Keratinocyte (primary cell): ENCODE measurements at regions not wholly inside any gene's neighbourhood (a gene's known extent, or its start where the extent isn't known, plus 50 kb on each side); places are given as distances from the start of the nearest gene placed in this dataset.

Experiments used
- DNase-seq: peaks from one replicate; pipeline ENCODE4 v3.0.0-alpha.2; 2011; ENCODE audit warnings: low read depth, missing footprints, low spot score
- FAIRE-seq: peaks from 2 replicates; lab custom pipeline; 2011; peaks lifted over from hg19 to GRCh38; lab: Jason Lieb, UNC
- H2AFZ ChIP-seq: 2 replicates; pipeline ENCODE4 v1.6.0; 2012; ENCODE audit warnings: low read length, control low read depth, inconsistent platforms; ENCODE audit not compliant: control insufficient read depth
- H3K27ac ChIP-seq: 2 replicates; pipeline ENCODE4 v1.5.1; 2011; ENCODE audit warnings: low read length; ENCODE audit not compliant: control insufficient read depth, insufficient read depth
- H3K27me3 ChIP-seq: 3 replicates; pipeline ENCODE4 v1.6.0; 2011; ENCODE audit warnings: low read length; ENCODE audit not compliant: control insufficient read depth, insufficient read depth; ENCODE audit errors: extremely low read depth
- H3K36me3 ChIP-seq, 2 experiments: 2 replicates in 1 of 2; 3 replicates in 1 of 2; pipeline ENCODE4 v1.5.1; 2011; ENCODE audit warnings: low read length in 2 of 2, mild to moderate bottlenecking in 1 of 2; ENCODE audit not compliant: control insufficient read depth in 2 of 2, insufficient read depth in 2 of 2; ENCODE audit errors: extremely low read depth in 1 of 2
- H3K4me1 ChIP-seq: 3 replicates; pipeline ENCODE4 v1.5.1; 2011; ENCODE audit warnings: low read length; ENCODE audit not compliant: control insufficient read depth, insufficient read depth; ENCODE audit errors: extremely low read depth
- H3K4me2 ChIP-seq: 3 replicates; pipeline ENCODE4 v1.6.0; 2011; ENCODE audit warnings: low read depth, low read length; ENCODE audit not compliant: control insufficient read depth, insufficient read depth; ENCODE audit errors: extremely low read depth
- H3K4me3 ChIP-seq, 3 experiments: fragments of 200-600 bp in 1 of 3; sonication (generic) in 1 of 3; 2 replicates in 2 of 3; 3 replicates in 1 of 3; pipeline ENCODE4 v1.5.1; 2011 to 2016; ENCODE audit warnings: low read length in 3 of 3, mild to moderate bottlenecking in 3 of 3, control low read depth in 2 of 3, inconsistent platforms in 1 of 3, low read depth in 1 of 3, mixed read lengths in 1 of 3, mixed run types in 1 of 3, moderate library complexity in 1 of 3; ENCODE audit not compliant: control insufficient read depth in 2 of 3, insufficient read depth in 2 of 3; ENCODE audit errors: extremely low read depth in 1 of 3
- H3K79me2 ChIP-seq: 2 replicates; pipeline ENCODE4 v1.6.0; 2012; ENCODE audit warnings: low read length; ENCODE audit not compliant: control insufficient read depth, insufficient read depth
- H3K9ac ChIP-seq: 3 replicates; pipeline ENCODE4 v1.6.0; 2011; ENCODE audit warnings: low read length; ENCODE audit not compliant: control insufficient read depth, insufficient read depth; ENCODE audit errors: extremely low read depth
- H3K9me1 ChIP-seq: 3 replicates; pipeline ENCODE4 v1.6.0; 2011; ENCODE audit warnings: low read length; ENCODE audit not compliant: control insufficient read depth, insufficient read depth; ENCODE audit errors: extremely low read depth
- H3K9me3 ChIP-seq: 2 replicates; pipeline ENCODE4 v1.5.1; 2012; ENCODE audit warnings: low read depth, low read length; ENCODE audit not compliant: control insufficient read depth
- H4K20me1 ChIP-seq: 3 replicates; pipeline ENCODE4 v1.6.0; 2011; ENCODE audit warnings: low read length; ENCODE audit not compliant: control insufficient read depth, insufficient read depth; ENCODE audit errors: extremely low read depth
- CTCF ChIP-seq, 3 experiments: IDR thresholded peaks in 1 of 3; conservative IDR thresholded peaks in 1 of 3; optimal IDR thresholded peaks in 1 of 3; 2 replicates in 2 of 3; 3 replicates in 1 of 3; pipeline versions ENCODE3 to v1.5.1; 2011; ENCODE audit warnings: low read length in 3 of 3, mild to moderate bottlenecking in 3 of 3, moderate library complexity in 2 of 3, control low read depth in 1 of 3, inconsistent platforms in 1 of 3; ENCODE audit not compliant: insufficient read depth in 2 of 3; ENCODE audit errors: extremely low read depth in 1 of 3
- EZH2 ChIP-seq: IDR thresholded peaks from one replicate; pipeline ENCODE4 v1.6.1; 2012; ENCODE audit warnings: inconsistent platforms, mild to moderate bottlenecking, low read length, moderate library complexity
- dilution Hi-C: fragments of 300-500 bp; cut with MboI; formaldehyde crosslinking; loops from one replicate; pipeline ENCODE4 v1.7.0; 2020; ENCODE audit warnings: low sequenced_read_pairs; ENCODE audit not compliant: extremely low pct_ligation_motif_present

GRCh38 chr16:17050468-17050867, 420.3 kb downstream of the XYLT1 start:
- no peaks in the 10 kb centered on the region for H3K79me2 ChIP-seq
- no peaks in the 10 kb centered on the region for H3K36me3 ChIP-seq
- H3K9me1 ChIP-seq = no peaks in the 10 kb centered on the region
- H3K4me1 ChIP-seq = no peaks in the 10 kb centered on the region
- dilution Hi-C loops = no loop called here
- H2AFZ ChIP-seq = no peak overlapping the region
- FAIRE-seq (no peak), DNase-seq (no peak)
- no peak overlapping the region for H3K27ac ChIP-seq
- H3K4me3 ChIP-seq = no peak overlapping the region
- no peak for TF ChIP-seq EZH2
- TF ChIP-seq CTCF (optimal IDR thresholded peaks at IDR 0.05 in 1 of 3, IDR thresholded peaks at IDR 0.05 in 1 of 3, conservative IDR thresholded peaks at IDR 0.05 in 1 of 3; ENCODE audit: extremely low read depth in 1 of 3, insufficient read depth in 2 of 3, low read length in 3 of 3) = no peak
- H3K4me2 ChIP-seq = no peak overlapping the region
- H4K20me1 ChIP-seq = no peaks in the 10 kb centered on the region
- H3K9me3 ChIP-seq = no peaks in the 10 kb centered on the region
- no peaks in the 10 kb centered on the region for H3K27me3 ChIP-seq
- H3K9ac ChIP-seq = no peak overlapping the region
